OCI-LY3 (cell line): ENCODE measurements at regions not wholly inside any gene's neighbourhood (a gene's known extent, or its start where the extent isn't known, plus 50 kb on each side); places are given as distances from the start of the nearest gene placed in this dataset.

Experiments used
- CTCF ChIP-seq: fragments of 200-600, 300-600 bp; sonication (generic); IDR thresholded peaks from 2 replicates; pipeline ENCODE4 v1.5.1; 2014; ENCODE audit warnings: antibody characterized with exemption, low read length, low read depth
- EZH2phosphoT487 ChIP-seq: fragments of 200-600 bp; shearing (Covaris generic); IDR thresholded peaks from 2 replicates; pipeline ENCODE4 v1.6.1; 2018; ENCODE audit warnings: antibody characterized with exemption, mixed run types, low read depth

DNA sequence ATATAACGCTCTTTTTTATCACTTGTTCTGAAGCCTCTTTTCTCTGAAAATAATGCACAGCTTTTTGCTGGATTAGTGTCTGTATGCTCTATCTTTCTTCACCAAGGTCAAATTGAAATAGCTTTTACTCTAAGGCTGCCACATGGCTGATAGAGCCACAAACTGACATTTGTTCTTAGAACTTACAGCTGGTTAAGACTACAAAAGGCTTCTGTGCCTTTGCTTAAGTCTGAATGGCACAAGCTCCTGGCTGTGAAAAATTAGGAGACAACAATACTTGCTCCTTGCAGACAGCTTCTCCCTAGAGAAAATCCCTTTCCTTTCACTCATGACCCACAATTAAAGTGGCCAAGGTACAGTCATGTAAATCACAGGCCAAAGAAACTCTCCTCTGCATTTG lies 515.3 kb downstream of the DSC3 start:
- TF ChIP-seq CTCF (no peak), EZH2phosphoT487 (no peak)
